ENCODE measurements at regions not wholly inside any gene's neighbourhood (a gene's known extent, or its start where the extent isn't known, plus 50 kb on each side); places are given as distances from the start of the nearest gene placed in this dataset.

DNA sequence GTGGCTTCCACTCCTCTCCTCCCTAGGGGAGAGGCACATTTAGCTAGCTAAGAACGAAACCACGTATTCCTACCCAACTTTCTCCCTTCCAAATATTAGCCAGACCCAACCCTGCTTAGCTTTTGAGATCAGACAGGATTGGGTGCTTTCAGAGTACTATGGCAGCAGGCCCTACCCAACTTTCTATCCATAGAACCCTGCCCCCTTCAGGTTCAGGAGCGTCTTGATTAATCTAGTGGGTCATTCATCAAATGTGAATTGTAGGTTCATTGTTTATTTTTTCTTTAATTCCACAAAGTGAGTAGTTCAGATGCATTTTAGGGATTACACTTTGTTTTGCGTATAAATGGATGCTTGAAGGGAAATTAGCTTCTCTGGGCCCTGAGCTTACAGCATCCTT, 188.3 kb downstream of the MIB1 start:
- DNase-seq (ENCODE audit: low read depth): no peak
- in situ Hi-C loops (cut with HindIII; ENCODE audit: low sequenced_read_pairs): no loop called here
- TF ChIP-seq, protein P1, sequence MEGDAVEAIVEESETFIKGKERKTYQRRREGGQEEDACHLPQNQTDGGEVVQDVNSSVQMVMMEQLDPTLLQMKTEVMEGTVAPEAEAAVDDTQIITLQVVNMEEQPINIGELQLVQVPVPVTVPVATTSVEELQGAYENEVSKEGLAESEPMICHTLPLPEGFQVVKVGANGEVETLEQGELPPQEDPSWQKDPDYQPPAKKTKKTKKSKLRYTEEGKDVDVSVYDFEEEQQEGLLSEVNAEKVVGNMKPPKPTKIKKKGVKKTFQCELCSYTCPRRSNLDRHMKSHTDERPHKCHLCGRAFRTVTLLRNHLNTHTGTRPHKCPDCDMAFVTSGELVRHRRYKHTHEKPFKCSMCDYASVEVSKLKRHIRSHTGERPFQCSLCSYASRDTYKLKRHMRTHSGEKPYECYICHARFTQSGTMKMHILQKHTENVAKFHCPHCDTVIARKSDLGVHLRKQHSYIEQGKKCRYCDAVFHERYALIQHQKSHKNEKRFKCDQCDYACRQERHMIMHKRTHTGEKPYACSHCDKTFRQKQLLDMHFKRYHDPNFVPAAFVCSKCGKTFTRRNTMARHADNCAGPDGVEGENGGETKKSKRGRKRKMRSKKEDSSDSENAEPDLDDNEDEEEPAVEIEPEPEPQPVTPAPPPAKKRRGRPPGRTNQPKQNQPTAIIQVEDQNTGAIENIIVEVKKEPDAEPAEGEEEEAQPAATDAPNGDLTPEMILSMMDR (IDR thresholded peaks at IDR 0.05; ENCODE audit: low read depth, low read length, missing control alignments): no peak
- no peak overlapping the region for H3K4me3 ChIP-seq (ENCODE audit: low read depth, low read length)

GRCh38 chr18:21930177-21930576, 189.6 kb downstream of the MIB1 start:
- DNase-seq (ENCODE audit: low read depth): no peak
- in situ Hi-C loops (cut with HindIII; ENCODE audit: low sequenced_read_pairs): no loop called here
- TF ChIP-seq, protein P1 (IDR thresholded peaks at IDR 0.05; ENCODE audit: low read depth, low read length, missing control alignments): no peak
- no peak overlapping the region for H3K4me3 ChIP-seq (ENCODE audit: low read depth, low read length)

GRCh38 chr18:21933931-21934765, 193.6 kb downstream of the MIB1 start:
- in situ Hi-C loops (cut with HindIII; ENCODE audit: low sequenced_read_pairs): no loop called here
- no peak for DNase-seq (ENCODE audit: low read depth)
- H3K4me3 ChIP-seq (ENCODE audit: low read depth, low read length): no peak overlapping the region
- TF ChIP-seq, protein P1 (IDR thresholded peaks at IDR 0.05; ENCODE audit: low read depth, low read length, missing control alignments): no peak

DNA sequence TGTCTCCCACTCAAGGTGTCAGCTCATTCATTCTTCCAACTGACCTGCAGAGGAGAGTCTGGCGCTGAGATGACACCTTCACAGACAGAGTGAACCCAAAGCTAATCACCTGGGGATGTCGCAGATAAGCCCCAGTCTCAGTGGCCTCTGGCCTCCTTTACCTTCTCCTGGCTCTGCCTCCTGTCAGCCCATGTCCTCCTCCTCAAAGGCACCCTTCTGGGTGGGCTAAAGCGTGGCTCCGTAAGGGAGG, 194.1 kb downstream of the MIB1 start:
- H3K4me3 ChIP-seq (ENCODE audit: low read depth, low read length): no peak overlapping the region
- TF ChIP-seq, protein P1 (IDR thresholded peaks at IDR 0.05; ENCODE audit: low read depth, low read length, missing control alignments): no peak
- in situ Hi-C loops (cut with HindIII; ENCODE audit: low sequenced_read_pairs): no loop called here
- DNase-seq (ENCODE audit: low read depth): no peak

DNA sequence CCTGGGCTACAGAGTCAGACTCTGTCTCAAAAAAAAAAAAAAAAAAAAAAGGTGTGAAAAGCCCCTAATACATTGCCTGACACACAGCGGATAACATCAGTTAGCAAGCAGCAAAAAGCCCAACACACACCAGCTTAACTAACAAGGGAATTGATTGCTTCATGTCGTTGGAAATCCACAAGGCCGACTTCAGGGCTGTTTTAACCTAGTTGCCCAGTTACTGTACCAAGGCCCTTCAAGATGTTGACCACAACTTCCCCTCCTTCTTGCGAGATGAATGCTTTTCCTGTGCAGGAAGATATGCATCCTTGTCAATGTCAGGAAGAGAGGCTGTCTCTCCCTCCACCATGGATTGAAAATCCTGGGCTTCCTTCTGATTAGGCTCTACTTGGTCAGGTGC, 202.9 kb downstream of the MIB1 start:
- no peak overlapping the region for H3K4me3 ChIP-seq (ENCODE audit: low read depth, low read length)
- in situ Hi-C loops (cut with HindIII; ENCODE audit: low sequenced_read_pairs): no loop called here
- TF ChIP-seq, protein P1 (IDR thresholded peaks at IDR 0.05; ENCODE audit: low read depth, low read length, missing control alignments): no peak
- no peak for DNase-seq (ENCODE audit: low read depth)

- in situ Hi-C loops (cut with HindIII; ENCODE audit: low sequenced_read_pairs): no loop called here
- TF ChIP-seq, protein P1 (IDR thresholded peaks at IDR 0.05; ENCODE audit: low read depth, low read length, missing control alignments): no peak
- no peak overlapping the region for H3K4me3 ChIP-seq (ENCODE audit: low read depth, low read length)
- no peak for DNase-seq (ENCODE audit: low read depth)
These were observed 208.9 kb downstream of the MIB1 start for GRCh38 chr18:21949326-21950015.

All from astrocyte of the cerebellum (primary cell).